ENCODE measurements at regions not wholly inside any gene's neighbourhood (a gene's known extent, or its start where the extent isn't known, plus 50 kb on each side); places are given as distances from the start of the nearest gene placed in this dataset.

DNA sequence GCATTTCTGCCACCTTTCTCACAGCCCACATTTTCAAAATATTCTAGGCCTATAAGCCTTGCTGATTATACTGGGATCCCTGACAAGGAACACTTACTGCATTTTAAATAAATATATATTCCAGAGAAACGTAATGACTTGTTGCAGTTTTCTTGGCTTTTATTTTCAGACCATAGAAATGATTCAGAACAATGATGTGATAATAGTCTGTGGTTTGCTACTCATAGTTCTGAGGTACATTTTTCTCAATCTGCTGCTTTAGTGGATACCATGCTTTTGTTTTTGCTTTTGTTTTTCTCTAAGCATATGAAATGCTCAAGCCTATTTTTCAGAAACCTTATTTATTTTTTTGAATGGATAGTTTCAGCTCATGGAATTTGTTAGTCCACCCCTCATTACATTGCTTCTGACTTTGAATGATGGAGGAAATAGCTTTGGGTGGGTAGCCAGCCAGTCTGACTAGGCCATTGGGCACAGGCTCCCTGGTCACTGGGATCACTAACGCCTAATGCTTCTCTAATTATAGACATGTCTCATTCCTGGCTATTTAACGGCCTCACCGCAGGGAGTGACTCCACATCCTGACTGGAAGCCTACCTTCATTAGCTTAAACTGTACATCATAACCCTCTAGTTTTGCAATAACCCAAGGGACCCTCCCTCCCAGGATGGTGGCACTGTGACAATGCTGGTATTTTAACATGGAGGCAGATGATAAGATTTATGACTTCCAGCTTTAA lies 66.1 kb downstream of the MBL2 start:
- no peak overlapping the region for H3K4me3 ChIP-seq
- no peak for TF ChIP-seq POLR2A (IDR thresholded peaks at IDR 0.05)
- TF ChIP-seq POLR2AphosphoS5 (IDR thresholded peaks at IDR 0.05; ENCODE audit: insufficient read depth in 1 of 2, low read depth in 1 of 2), result no peak
- TF ChIP-seq, protein P1, sequence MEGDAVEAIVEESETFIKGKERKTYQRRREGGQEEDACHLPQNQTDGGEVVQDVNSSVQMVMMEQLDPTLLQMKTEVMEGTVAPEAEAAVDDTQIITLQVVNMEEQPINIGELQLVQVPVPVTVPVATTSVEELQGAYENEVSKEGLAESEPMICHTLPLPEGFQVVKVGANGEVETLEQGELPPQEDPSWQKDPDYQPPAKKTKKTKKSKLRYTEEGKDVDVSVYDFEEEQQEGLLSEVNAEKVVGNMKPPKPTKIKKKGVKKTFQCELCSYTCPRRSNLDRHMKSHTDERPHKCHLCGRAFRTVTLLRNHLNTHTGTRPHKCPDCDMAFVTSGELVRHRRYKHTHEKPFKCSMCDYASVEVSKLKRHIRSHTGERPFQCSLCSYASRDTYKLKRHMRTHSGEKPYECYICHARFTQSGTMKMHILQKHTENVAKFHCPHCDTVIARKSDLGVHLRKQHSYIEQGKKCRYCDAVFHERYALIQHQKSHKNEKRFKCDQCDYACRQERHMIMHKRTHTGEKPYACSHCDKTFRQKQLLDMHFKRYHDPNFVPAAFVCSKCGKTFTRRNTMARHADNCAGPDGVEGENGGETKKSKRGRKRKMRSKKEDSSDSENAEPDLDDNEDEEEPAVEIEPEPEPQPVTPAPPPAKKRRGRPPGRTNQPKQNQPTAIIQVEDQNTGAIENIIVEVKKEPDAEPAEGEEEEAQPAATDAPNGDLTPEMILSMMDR (IDR thresholded peaks at IDR 0.05), result no peak
- intact Hi-C loops (cut with DNase I), result no loop called here
- DNase-seq (ENCODE audit: extremely low spot score in 2 of 2), result no peak
- H3K27ac ChIP-seq, result no peak overlapping the region
- no peaks in the 10 kb centered on the region for H3K36me3 ChIP-seq
- no peaks in the 10 kb centered on the region for H3K4me1 ChIP-seq
- H3K9me3 ChIP-seq, result no peaks in the 10 kb centered on the region
- no peaks in the 10 kb centered on the region for H3K27me3 ChIP-seq

Data from vagina (tissue), 2 donors.